Left lung (tissue), 4 donors: ENCODE measurements at regions not wholly inside any gene's neighbourhood (a gene's known extent, or its start where the extent isn't known, plus 50 kb on each side); places are given as distances from the start of the nearest gene placed in this dataset.

Source experiments
- ATAC-seq: fragments of 200-7000 bp; cut with Tn5 transposase; one replicate; pipeline ENCODE4 v1.9.1; 2020; ENCODE audit warnings: moderate library complexity
- DNase-seq, 4 donors: peaks; one replicate each; pipeline ENCODE4 v3.0.0-alpha.2; 2013 to 2020
- H3K27ac ChIP-seq, 2 donors: fragments of 200-600 bp; sonication (generic) in 1 of 2; one replicate each; pipeline versions ENCODE4 v1.5.0 to v1.8.0; 2020 to 2021
- H3K27me3 ChIP-seq, 2 donors: fragments of 200-600 bp; sonication (generic) in 1 of 2; one replicate each; pipeline versions ENCODE4 v1.5.0 to v1.8.0; 2020 to 2021
- H3K36me3 ChIP-seq, 2 donors: fragments of 200-600 bp; sonication (generic) in 1 of 2; one replicate each; pipeline versions ENCODE4 v1.5.0 to v1.8.0; 2020 to 2021
- H3K4me1 ChIP-seq, 2 donors: fragments of 200-600 bp; one replicate each; pipeline ENCODE4 v1.8.0; 2021
- H3K4me3 ChIP-seq, 2 donors: fragments of 200-600 bp; sonication (generic) in 1 of 2; one replicate each; pipeline versions ENCODE4 v1.5.0 to v1.8.0; 2020 to 2021; ENCODE audit warnings: mild to moderate bottlenecking in 1 of 2
- H3K9me3 ChIP-seq, 2 donors: fragments of 200-600 bp; sonication (generic) in 1 of 2; one replicate each; pipeline versions ENCODE4 v1.5.0 to v1.8.0; 2020 to 2021
- CTCF ChIP-seq, 2 donors: fragments of 200-600 bp; sonication (generic) in 1 of 2; IDR thresholded peaks; one replicate each; pipeline versions ENCODE4 v1.5.0 to v1.8.0; 2021; ENCODE audit warnings: antibody characterized with exemption in 2 of 2
- intact Hi-C, 2 donors: fragments of 100-400 bp; cut with DNase I; formaldehyde crosslinking; loops; one replicate each; pipeline versions ENCODE4 v1.11.2 to v1.14.2; 2022
- donor health status: DM: no; HTN: yes; CAD: no.
- donor health status: DM: no; HTN: no; CAD: no.

GRCh38 chr9:82682431-82682830 lies 380.5 kb downstream of the RASEF start:
- Histone ChIP-seq H3K9me3 (no peaks in the 10 kb centered on the region), H3K4me3 (no peak overlapping the region), H3K27me3 (no peaks in the 10 kb centered on the region), H3K36me3 (no peaks in the 10 kb centered on the region), H3K27ac (no peak overlapping the region), H3K4me1 (no peaks in the 10 kb centered on the region)
- TF ChIP-seq CTCF (IDR thresholded peaks at IDR 0.05) = no peak
- intact Hi-C loops = no loop called here
- no peak for DNase-seq
- ATAC-seq = no peak

- Histone ChIP-seq H3K27ac (no peak overlapping the region), H3K27me3 (no peaks in the 10 kb centered on the region), H3K36me3 (no peaks in the 10 kb centered on the region), H3K4me3 (no peak overlapping the region), H3K9me3 (peaks cover 0 to 21% of the 10 kb centered on the region in 2 donors), H3K4me1 (no peaks in the 10 kb centered on the region)
- DNase-seq = no peak
- intact Hi-C loops = no loop called here
- ATAC-seq = no peak
- TF ChIP-seq CTCF (IDR thresholded peaks at IDR 0.05) = no peak
Observed at GRCh38 chr9:82695704-82696103, 367.2 kb downstream of the RASEF start.

GRCh38 chr9:82706786-82707185 lies 356.2 kb downstream of the RASEF start:
- no peaks in the 10 kb centered on the region for H3K4me1 ChIP-seq
- no peak for ATAC-seq
- intact Hi-C loops = no loop called here
- no peak overlapping the region for H3K4me3 ChIP-seq
- no peaks in the 10 kb centered on the region for H3K9me3 ChIP-seq
- TF ChIP-seq CTCF (IDR thresholded peaks at IDR 0.05) = no peak
- no peak overlapping the region for H3K27ac ChIP-seq
- no peak for DNase-seq
- no peaks in the 10 kb centered on the region for H3K36me3 ChIP-seq
- no peaks in the 10 kb centered on the region for H3K27me3 ChIP-seq

GRCh38 chr9:82716821-82717220 lies 346.1 kb downstream of the RASEF start:
- Histone ChIP-seq H3K4me3 (no peak overlapping the region), H3K27ac (no peak overlapping the region), H3K9me3 (peaks cover 0 to 13% of the 10 kb centered on the region in 2 donors), H3K4me1 (no peaks in the 10 kb centered on the region), H3K27me3 (no peaks in the 10 kb centered on the region), H3K36me3 (no peaks in the 10 kb centered on the region)
- TF ChIP-seq CTCF (IDR thresholded peaks at IDR 0.05) = no peak
- intact Hi-C loops = no loop called here
- DNase-seq (no peak), ATAC-seq (no peak)

GRCh38 chr9:82720515-82720914 lies 342.4 kb downstream of the RASEF start:
- TF ChIP-seq CTCF (IDR thresholded peaks at IDR 0.05) = no peak
- no peak for DNase-seq
- no peak overlapping the region for H3K27ac ChIP-seq
- intact Hi-C loops = no loop called here
- no peaks in the 10 kb centered on the region for H3K4me1 ChIP-seq
- ATAC-seq = no peak
- H3K36me3 ChIP-seq = no peaks in the 10 kb centered on the region
- no peak overlapping the region for H3K4me3 ChIP-seq
- no peaks in the 10 kb centered on the region for H3K27me3 ChIP-seq
- no peaks in the 10 kb centered on the region for H3K9me3 ChIP-seq
